ENCODE measurements at regions not wholly inside any gene's neighbourhood (a gene's known extent, or its start where the extent isn't known, plus 50 kb on each side); places are given as distances from the start of the nearest gene placed in this dataset.

DNA sequence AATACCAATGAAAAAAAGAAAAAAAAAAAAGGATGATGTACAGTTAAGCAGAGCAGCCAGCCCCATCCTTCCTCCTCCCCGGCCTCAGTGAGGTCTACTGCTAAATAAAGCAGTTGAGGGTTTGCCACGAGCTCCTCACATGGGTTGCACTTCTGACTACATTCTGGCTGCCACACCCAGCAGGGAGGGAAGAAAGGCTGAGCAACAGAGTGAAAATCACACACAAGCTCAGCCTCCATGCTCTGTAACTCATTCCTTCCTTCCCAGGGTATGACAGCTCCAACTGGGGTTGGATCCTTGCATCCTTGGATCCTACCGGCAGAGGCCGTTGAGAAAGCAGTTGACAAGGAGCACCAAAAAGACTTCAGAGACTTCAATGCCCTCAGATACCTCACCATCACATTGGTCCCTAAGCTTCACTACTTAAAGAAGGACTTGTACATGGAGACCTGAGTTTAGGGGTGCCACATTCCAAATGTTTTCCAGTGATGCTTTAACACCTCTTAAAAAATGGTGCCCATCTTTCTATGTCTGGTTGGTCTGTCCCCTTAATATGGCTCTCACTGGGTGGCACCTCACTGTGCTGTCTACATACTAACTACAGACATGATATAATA, 52.9 kb upstream of the PIK3CG start:
- DNase-seq: no peak

DNA sequence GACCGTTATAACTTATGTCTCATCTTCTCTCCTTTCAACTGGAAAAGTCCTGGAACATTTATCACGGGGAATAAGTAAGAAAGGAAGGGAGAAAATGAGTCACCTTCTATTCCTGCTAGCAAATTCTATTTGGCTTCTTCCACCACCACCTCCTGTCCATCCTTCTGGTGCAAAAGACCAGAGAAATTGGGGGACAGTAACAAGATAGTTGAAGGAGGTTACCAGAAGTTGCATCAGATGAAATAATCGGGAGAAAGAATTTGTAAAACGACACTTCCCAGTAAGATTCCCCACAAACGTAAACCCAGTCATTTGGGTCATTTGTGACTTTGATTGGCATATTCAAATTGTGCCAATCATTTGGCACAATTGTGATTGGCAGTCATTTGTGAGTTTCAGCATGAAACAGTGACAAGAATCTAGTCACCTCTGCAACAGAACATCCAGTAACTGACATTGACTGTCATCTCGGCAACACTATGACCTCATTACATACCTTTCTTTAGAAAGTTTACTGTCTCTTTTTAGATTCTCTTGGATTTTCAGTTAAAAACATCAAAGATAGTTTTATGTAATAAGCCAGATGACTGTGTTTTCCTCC, 51.3 kb upstream of the PIK3CG start:
- no peak for DNase-seq

DNA sequence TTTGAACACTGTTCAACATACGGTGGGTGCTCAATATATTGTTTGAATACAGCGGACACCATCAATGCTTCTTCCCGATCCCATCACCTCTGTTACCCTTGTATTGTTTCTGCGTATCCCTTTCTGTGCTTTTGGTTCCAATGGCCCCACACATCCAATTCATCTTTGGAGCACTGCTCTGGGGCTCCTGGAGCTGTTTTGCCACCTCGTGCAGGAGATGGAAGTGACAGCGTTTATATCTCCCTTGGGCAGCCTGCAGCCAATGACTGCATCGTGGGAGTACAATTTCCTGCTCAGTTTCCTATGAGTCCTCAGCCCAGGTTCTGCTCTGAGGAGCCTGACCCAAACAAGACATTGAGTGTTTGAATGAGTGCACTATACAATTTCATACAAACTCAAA, 50.2 kb upstream of the PIK3CG start:
- DNase-seq: no peak
